ENCODE measurements at regions not wholly inside any gene's neighbourhood (a gene's known extent, or its start where the extent isn't known, plus 50 kb on each side); places are given as distances from the start of the nearest gene placed in this dataset.

- Histone ChIP-seq H3K27me3 (ENCODE audit: low read length) (no peaks in the 10 kb centered on the region), H3K4me2 (ENCODE audit: low read depth, low read length, poor library complexity, severe bottlenecking) (no peak overlapping the region), H3F3A (ENCODE audit: insufficient read depth) (no peaks in the 10 kb centered on the region), H3K9me2 (replicated peaks; ENCODE audit: insufficient read depth, low read length) (no peaks in the 10 kb centered on the region), H3K9me3 (ENCODE audit: insufficient read depth, low read length) (no peaks in the 10 kb centered on the region), H4K20me1 (ENCODE audit: low read depth, low read length) (no peaks in the 10 kb centered on the region), H3K27ac (ENCODE audit: low read depth, low read length) (no peak overlapping the region), H3K36me3 (ENCODE audit: low read length) (no peaks in the 10 kb centered on the region), H3K9ac (ENCODE audit: low read length) (no peak overlapping the region), H2AFZ (ENCODE audit: low read depth, low read length, severe bottlenecking) (no peak overlapping the region), H3K4me3 (ENCODE audit: insufficient read depth, low read length, poor library complexity, severe bottlenecking) (no peak overlapping the region), H3K79me2 (ENCODE audit: insufficient read depth, low read length) (no peaks in the 10 kb centered on the region)
- no peak for TF ChIP-seq EZH2phosphoT487 (conservative IDR thresholded peaks at IDR 0.05; ENCODE audit: low read length)
- TF ChIP-seq CTCF (IDR thresholded peaks at IDR 0.05; ENCODE audit: insufficient read depth, low read length, poor library complexity, severe bottlenecking), result no peak
These were observed 231.6 kb downstream of the ZIC1 start for GRCh38 chr3:147640781-147641180.

DNA sequence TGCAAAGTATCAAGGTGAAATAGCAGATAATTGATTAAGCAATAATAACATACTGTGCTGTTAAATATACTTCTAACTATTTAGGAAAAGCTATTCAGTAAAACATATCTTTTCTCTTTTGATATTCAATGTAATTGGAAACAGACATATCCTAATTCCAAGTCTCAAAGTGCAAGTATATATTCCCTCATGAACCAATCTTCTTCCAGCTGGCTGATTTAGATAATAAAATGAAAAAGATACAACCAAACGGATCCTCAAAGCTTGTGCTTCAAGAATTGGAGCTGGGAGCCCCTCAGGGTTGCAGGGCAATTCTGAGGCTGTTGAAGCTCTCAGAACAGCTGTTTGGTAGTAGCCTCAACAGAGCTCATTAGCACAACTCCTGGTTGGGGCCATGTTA is 236.6 kb downstream of the ZIC1 start:
- Histone ChIP-seq H3F3A (ENCODE audit: insufficient read depth) (no peaks in the 10 kb centered on the region), H3K9me2 (replicated peaks; ENCODE audit: insufficient read depth, low read length) (no peaks in the 10 kb centered on the region), H3K9ac (ENCODE audit: low read length) (no peak overlapping the region), H3K27me3 (ENCODE audit: low read length) (no peaks in the 10 kb centered on the region), H3K36me3 (ENCODE audit: low read length) (no peaks in the 10 kb centered on the region), H3K4me3 (ENCODE audit: insufficient read depth, low read length, poor library complexity, severe bottlenecking) (no peak overlapping the region), H2AFZ (ENCODE audit: low read depth, low read length, severe bottlenecking) (no peak overlapping the region), H3K9me3 (ENCODE audit: insufficient read depth, low read length) (no peaks in the 10 kb centered on the region), H3K4me2 (ENCODE audit: low read depth, low read length, poor library complexity, severe bottlenecking) (no peak overlapping the region), H3K79me2 (ENCODE audit: insufficient read depth, low read length) (no peaks in the 10 kb centered on the region), H3K27ac (ENCODE audit: low read depth, low read length) (no peak overlapping the region), H4K20me1 (ENCODE audit: low read depth, low read length) (no peaks in the 10 kb centered on the region)
- no peak for TF ChIP-seq CTCF (IDR thresholded peaks at IDR 0.05; ENCODE audit: insufficient read depth, low read length, poor library complexity, severe bottlenecking)
- no peak for TF ChIP-seq EZH2phosphoT487 (conservative IDR thresholded peaks at IDR 0.05; ENCODE audit: low read length)

GRCh38 chr3:147649475-147649874 is 240.3 kb downstream of the ZIC1 start:
- Histone ChIP-seq H3K9me2 (replicated peaks; ENCODE audit: insufficient read depth, low read length) (no peaks in the 10 kb centered on the region), H4K20me1 (ENCODE audit: low read depth, low read length) (no peaks in the 10 kb centered on the region), H2AFZ (ENCODE audit: low read depth, low read length, severe bottlenecking) (no peak overlapping the region), H3K4me3 (ENCODE audit: insufficient read depth, low read length, poor library complexity, severe bottlenecking) (no peak overlapping the region), H3K27ac (ENCODE audit: low read depth, low read length) (no peak overlapping the region), H3K27me3 (ENCODE audit: low read length) (no peaks in the 10 kb centered on the region), H3K36me3 (ENCODE audit: low read length) (no peaks in the 10 kb centered on the region), H3K9me3 (ENCODE audit: insufficient read depth, low read length) (no peaks in the 10 kb centered on the region), H3K9ac (ENCODE audit: low read length) (no peak overlapping the region), H3K79me2 (ENCODE audit: insufficient read depth, low read length) (no peaks in the 10 kb centered on the region), H3F3A (ENCODE audit: insufficient read depth) (no peaks in the 10 kb centered on the region), H3K4me2 (ENCODE audit: low read depth, low read length, poor library complexity, severe bottlenecking) (no peak overlapping the region)
- TF ChIP-seq EZH2phosphoT487 (conservative IDR thresholded peaks at IDR 0.05; ENCODE audit: low read length) (no peak), CTCF (IDR thresholded peaks at IDR 0.05; ENCODE audit: insufficient read depth, low read length, poor library complexity, severe bottlenecking) (no peak)
